H1 (cell line): ENCODE measurements at regions not wholly inside any gene's neighbourhood (a gene's known extent, or its start where the extent isn't known, plus 50 kb on each side); places are given as distances from the start of the nearest gene placed in this dataset.

Source experiments
- CTCF ChIA-PET: fragments of 300-600 bp; sonication (Branson Sonifier 250); formaldehyde crosslinking; loops from one replicate; lab custom pipeline; 2021; ENCODE audit not compliant: partially characterized antibody; lab: Charles Lee
- POLR2A ChIA-PET: fragments of 300-600 bp; sonication (Branson Sonifier 250); formaldehyde crosslinking; loops from one replicate; lab custom pipeline; 2021; ENCODE audit warnings: inconsistent platforms; ENCODE audit not compliant: partially characterized antibody; lab: Charles Lee
- DNase-seq, 2 experiments: peaks; one replicate each; pipeline versions ENCODE4 v3.0.0 to v3.0.0-alpha.2; 2010 to 2022; ENCODE audit warnings: low spot score in 2 of 2, low read depth in 1 of 2, mixed read lengths in 1 of 2
- FAIRE-seq: peaks from 2 replicates; lab custom pipeline; 2011; peaks lifted over from hg19 to GRCh38; lab: Jason Lieb, UNC
- H2AFZ ChIP-seq: 2 replicates; pipeline ENCODE4 v1.8.1; 2012; ENCODE audit warnings: low read length, inconsistent platforms
- H2AK5ac ChIP-seq: 2 replicates; pipeline ENCODE4 v1.6.1; 2013; ENCODE audit warnings: low read depth, low read length
- H2BK120ac ChIP-seq: replicated peaks from 2 replicates; pipeline ENCODE3; 2013; ENCODE audit warnings: low read depth, low read length, inconsistent platforms
- H2BK12ac ChIP-seq: 2 replicates; pipeline ENCODE4 v1.6.1; 2013; ENCODE audit warnings: low read depth, low read length
- H2BK15ac ChIP-seq: 2 replicates; pipeline ENCODE4 v1.6.1; 2013; ENCODE audit warnings: low read length
- H2BK20ac ChIP-seq: 2 replicates; pipeline ENCODE4 v1.6.1; 2013; ENCODE audit warnings: low read length
- H2BK5ac ChIP-seq: 2 replicates; pipeline ENCODE4 v1.6.1; 2013; ENCODE audit warnings: low read depth, low read length
- H3K14ac ChIP-seq: 2 replicates; pipeline ENCODE4 v1.6.1; 2013; ENCODE audit warnings: inconsistent platforms; ENCODE audit not compliant: insufficient read length
- H3K18ac ChIP-seq: 2 replicates; pipeline ENCODE4 v1.6.1; 2013; ENCODE audit warnings: low read length; ENCODE audit errors: extremely low read depth
- H3K23ac ChIP-seq: 2 replicates; pipeline ENCODE4 v1.6.1; 2013; ENCODE audit warnings: inconsistent platforms; ENCODE audit not compliant: insufficient read length
- H3K23me2 ChIP-seq: 2 replicates; pipeline ENCODE4 v1.6.1; 2013; ENCODE audit warnings: low read depth, low read length
- H3K27ac ChIP-seq: 2 replicates; pipeline ENCODE4 v1.6.1; 2011; ENCODE audit warnings: low read depth, low read length, inconsistent platforms
- H3K27me3 ChIP-seq, 4 experiments: replicated peaks in 1 of 4; 1 replicate in 1 of 4; 2 replicates in 3 of 4; pipeline versions ENCODE4 v1.6.1 to v1.8.1; 2011 to 2013; ENCODE audit warnings: low read length in 3 of 4, mild to moderate bottlenecking in 3 of 4, inconsistent platforms in 2 of 4, mixed read lengths in 2 of 4, moderate library complexity in 1 of 4; ENCODE audit not compliant: control insufficient read depth in 3 of 4, insufficient read depth in 3 of 4; ENCODE audit errors: extremely low read depth in 1 of 4
- H3K36me3 ChIP-seq, 4 experiments: 2 replicates each; pipeline versions ENCODE4 v1.6.1 to v1.8.1; 2011 to 2013; ENCODE audit warnings: mild to moderate bottlenecking in 4 of 4, low read length in 3 of 4, moderate library complexity in 2 of 4, control low read depth in 1 of 4, inconsistent platforms in 1 of 4; ENCODE audit not compliant: insufficient read depth in 4 of 4, control insufficient read depth in 2 of 4
- H3K4ac ChIP-seq: replicated peaks from 2 replicates; pipeline ENCODE3; 2013; ENCODE audit warnings: low read length, low read depth, mixed read lengths, inconsistent platforms; ENCODE audit not compliant: insufficient read length
- H3K4me1 ChIP-seq, 4 experiments: replicated peaks in 1 of 4; 1 replicate in 1 of 4; 2 replicates in 3 of 4; pipeline versions ENCODE4 v1.6.1 to v1.8.1; 2011 to 2013; ENCODE audit warnings: low read length in 3 of 4, inconsistent platforms in 2 of 4, mixed read lengths in 1 of 4; ENCODE audit not compliant: insufficient read depth in 4 of 4, control insufficient read depth in 3 of 4
- H3K4me2 ChIP-seq, 2 experiments: 2 replicates each; pipeline versions ENCODE4 v1.6.1 to v1.8.1; 2011 to 2013; ENCODE audit warnings: low read depth in 2 of 2, low read length in 2 of 2, control low read depth in 1 of 2, inconsistent platforms in 1 of 2, mild to moderate bottlenecking in 1 of 2; ENCODE audit not compliant: insufficient read depth in 1 of 2
- H3K4me3 ChIP-seq, 4 experiments: fragments of 200-600, 300-600 bp in 1 of 4; sonication (generic), shearing (Covaris generic), sonication (Bioruptor Twin) in 1 of 4; 2 replicates each; pipeline versions ENCODE4 v1.5.1 to v1.8.1; 2011 to 2016; ENCODE audit warnings: low read length in 4 of 4, low read depth in 3 of 4, control low read depth in 2 of 4, inconsistent platforms in 2 of 4, mild to moderate bottlenecking in 2 of 4, mixed read lengths in 1 of 4, moderate library complexity in 1 of 4; ENCODE audit not compliant: insufficient read depth in 2 of 4; ENCODE audit errors: extremely low read depth in 1 of 4
- H3K56ac ChIP-seq: replicated peaks from 2 replicates; pipeline ENCODE3; 2013; ENCODE audit warnings: low read depth, mild to moderate bottlenecking, mixed read lengths, low read length, inconsistent platforms; ENCODE audit not compliant: insufficient read length
- H3K79me1 ChIP-seq: 2 replicates; pipeline ENCODE4 v1.6.1; 2013; ENCODE audit warnings: low read depth, low read length, control low read depth
- H3K79me2 ChIP-seq, 2 experiments: 2 replicates each; pipeline versions ENCODE4 v1.6.1 to v1.8.1; 2012 to 2013; ENCODE audit warnings: low read length in 2 of 2, mild to moderate bottlenecking in 2 of 2, inconsistent platforms in 1 of 2; ENCODE audit not compliant: insufficient read depth in 2 of 2, control insufficient read depth in 1 of 2
- H3K9ac ChIP-seq, 4 experiments: replicated peaks in 1 of 4; 1 replicate in 1 of 4; 2 replicates in 3 of 4; pipeline versions ENCODE4 v1.6.1 to v1.8.1; 2011 to 2013; ENCODE audit warnings: low read depth in 3 of 4, low read length in 3 of 4, control low read depth in 2 of 4, mild to moderate bottlenecking in 2 of 4, moderate library complexity in 2 of 4, inconsistent platforms in 1 of 4; ENCODE audit errors: extremely low read depth in 1 of 4
- H3K9me3 ChIP-seq, 2 experiments: 2 replicates each; pipeline versions ENCODE4 v1.6.1 to v1.8.1; 2012 to 2013; ENCODE audit warnings: mild to moderate bottlenecking in 2 of 2, moderate library complexity in 2 of 2, control low read depth in 1 of 2, inconsistent platforms in 1 of 2, low read depth in 1 of 2, low read length in 1 of 2, mixed read lengths in 1 of 2; ENCODE audit not compliant: insufficient read depth in 2 of 2
- H4K20me1 ChIP-seq, 2 experiments: replicated peaks in 1 of 2; 2 replicates each; pipeline versions ENCODE3 to v1.8.1; 2011 to 2013; ENCODE audit warnings: inconsistent platforms in 2 of 2, low read length in 2 of 2, mild to moderate bottlenecking in 1 of 2; ENCODE audit not compliant: insufficient read depth in 2 of 2, control insufficient read depth in 1 of 2
- H4K5ac ChIP-seq: 2 replicates; pipeline ENCODE4 v1.6.1; 2013; ENCODE audit warnings: low read length, low read depth, mixed read lengths, inconsistent platforms; ENCODE audit not compliant: insufficient read length
- H4K8ac ChIP-seq: 2 replicates; pipeline ENCODE4 v1.8.0; 2013; ENCODE audit warnings: mild to moderate bottlenecking, moderate library complexity, low read length, inconsistent platforms; ENCODE audit not compliant: insufficient read depth; ENCODE audit errors: extremely low read depth
- H4K91ac ChIP-seq: replicated peaks from 2 replicates; pipeline ENCODE3; 2013; ENCODE audit warnings: low read length, mixed read lengths, inconsistent platforms; ENCODE audit not compliant: insufficient read length
- ASH2L ChIP-seq: fragments of 200-600, 300-600 bp; sonication (generic); IDR thresholded peaks from one replicate; pipeline ENCODE4 v1.7.1; 2017; ENCODE audit warnings: low read length
- EP300 ChIP-seq, 2 experiments: IDR thresholded peaks; 1 replicate in 1 of 2; 2 replicates in 1 of 2; pipeline ENCODE4 v1.6.1; 2011 to 2012; ENCODE audit warnings: low read depth in 2 of 2, low read length in 2 of 2, mild to moderate bottlenecking in 2 of 2, borderline replicate concordance in 1 of 2, inconsistent platforms in 1 of 2, moderate library complexity in 1 of 2
- POLR2A ChIP-seq, 2 experiments: IDR thresholded peaks; 1 replicate in 1 of 2; 2 replicates in 1 of 2; pipeline ENCODE4 v1.6.1; 2011; ENCODE audit warnings: low read depth in 2 of 2, low read length in 2 of 2, mild to moderate bottlenecking in 2 of 2; ENCODE audit errors: control extremely low read depth in 1 of 2
- POLR2AphosphoS5 ChIP-seq: IDR thresholded peaks from 2 replicates; pipeline ENCODE4 v1.6.1; 2011; ENCODE audit warnings: low read depth, low read length
- WGBS, 2 experiments: shearing (Covaris generic) in 1 of 2; methylation state at CpG; one replicate each; pipeline versions ENCODE4 v1.1.6 to v1.1.7; 2013 to 2015; ENCODE audit warnings: low lambda C conversion rate in 2 of 2, mixed read lengths in 2 of 2, inconsistent platforms in 1 of 2, low coverage in 1 of 2, missing lambda C conversion rate in 1 of 2; ENCODE audit not compliant: insufficient replicate concordance in 2 of 2, insufficient coverage in 1 of 2, insufficient read length in 1 of 2; ENCODE audit errors: extremely low coverage in 1 of 2, missing lambda C conversion rate in 1 of 2; 5-methylcytosine and 5-hydroxymethylcytosine counted together

DNA sequence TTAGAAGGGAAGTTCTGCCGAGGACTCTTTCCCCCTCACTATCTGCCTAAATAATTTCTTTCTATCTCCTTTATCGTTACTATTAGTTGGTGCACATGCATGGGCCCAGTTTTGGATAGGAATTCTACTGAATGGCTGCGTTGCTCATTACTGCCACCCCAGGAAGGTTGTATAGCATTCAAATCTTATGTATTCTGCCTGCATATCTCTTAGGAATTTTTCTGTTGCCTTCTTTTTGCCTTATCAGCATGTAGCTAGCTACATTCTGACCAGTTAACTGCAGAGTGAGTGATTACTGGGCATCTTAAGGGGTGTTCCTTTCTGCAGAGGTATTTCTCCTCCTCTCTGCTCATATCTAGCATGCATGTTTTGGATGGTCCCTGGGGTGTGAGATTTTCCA, 239.6 kb downstream of the TDRD15 start:
- H3K14ac ChIP-seq = no peak overlapping the region
- H2AK5ac ChIP-seq = no peak overlapping the region
- H2BK15ac ChIP-seq = no peak overlapping the region
- no peaks in the 10 kb centered on the region for H3K36me3 ChIP-seq
- no peak overlapping the region for H2BK5ac ChIP-seq
- H3K79me1 ChIP-seq = no peaks in the 10 kb centered on the region
- no peak overlapping the region for H3K23ac ChIP-seq
- no peak overlapping the region for H4K8ac ChIP-seq
- H4K91ac ChIP-seq = no peak overlapping the region
- CTCF ChIA-PET = interaction anchor here (0.8 to 3.0 kb wide), 7 partner anchors 9 to 35 kb away, joined by 3 to 17 read pairs (median 3); no protein-coding TSS in a partner anchor
- H2BK120ac ChIP-seq = no peak overlapping the region
- no peak overlapping the region for H3K56ac ChIP-seq
- POLR2A ChIA-PET = no interaction called here
- H3K4me1 ChIP-seq = no peaks in the 10 kb centered on the region
- no peaks in the 10 kb centered on the region for H3K79me2 ChIP-seq
- no peak overlapping the region for H2AFZ ChIP-seq
- WGBS, 2 experiments = 89% methylated on average over 3 of the region's 3 CpGs; no CpG with 5 or more reads in 1 of the 2 experiments
- no peak overlapping the region for H3K4me3 ChIP-seq
- H4K20me1 ChIP-seq = no peaks in the 10 kb centered on the region
- H4K5ac ChIP-seq = no peak overlapping the region
- FAIRE-seq (no peak), DNase-seq (no peak)
- no peaks in the 10 kb centered on the region for H3K23me2 ChIP-seq
- H3K27me3 ChIP-seq = no peaks in the 10 kb centered on the region
- no peak overlapping the region for H2BK12ac ChIP-seq
- no peak overlapping the region for H3K4ac ChIP-seq
- H3K9ac ChIP-seq = no peak overlapping the region
- no peak overlapping the region for H2BK20ac ChIP-seq
- H3K18ac ChIP-seq = no peak overlapping the region
- H3K27ac ChIP-seq = no peak overlapping the region
- no peaks in the 10 kb centered on the region for H3K9me3 ChIP-seq
- no peak overlapping the region for H3K4me2 ChIP-seq
- TF ChIP-seq POLR2AphosphoS5 (no peak), ASH2L (no peak), POLR2A (IDR thresholded peaks at IDR 0.05; ENCODE audit: control extremely low read depth in 1 of 2, low read depth in 2 of 2, low read length in 2 of 2) (no peak), EP300 (IDR thresholded peaks at IDR 0.05; ENCODE audit: borderline replicate concordance in 1 of 2, low read depth in 2 of 2, low read length in 2 of 2) (no peak)
